K562 (cell line): ENCODE measurements at regions not wholly inside any gene's neighbourhood (a gene's known extent, or its start where the extent isn't known, plus 50 kb on each side); places are given as distances from the start of the nearest gene placed in this dataset.

Experiments
- ERF ChIP-seq: fragments of 450-650 bp; formaldehyde crosslinking; IDR thresholded peaks from 2 replicates; pipeline ENCODE4 v1.4.0; 2020; ENCODE audit warnings: mild to moderate bottlenecking, mixed read lengths
- EWSR1 ChIP-seq: fragments of 450-650 bp; IDR thresholded peaks from 2 replicates; pipeline ENCODE4 v1.6.1; 2018; ENCODE audit warnings: borderline replicate concordance, mild to moderate bottlenecking, low read depth, moderate library complexity; ENCODE audit not compliant: partially characterized antibody
- GMEB1 ChIP-seq: fragments of 250-450 bp; sonication (Bioruptor Pico); IDR thresholded peaks from 2 replicates; pipeline ENCODE4 v1.4.0; 2020; ENCODE audit warnings: mild to moderate bottlenecking
- HDAC1 ChIP-seq, 2 experiments: fragments of 450-650 bp; IDR thresholded peaks; 2 replicates each; pipeline ENCODE4 v1.6.1; 2016 to 2017; ENCODE audit warnings: inconsistent platforms in 1 of 2, mild to moderate bottlenecking in 1 of 2, moderate library complexity in 1 of 2
- HSF4 ChIP-seq: fragments of 250-450 bp; sonication (Bioruptor Pico); IDR thresholded peaks from 2 replicates; pipeline ENCODE4 v2.1.2; 2022; ENCODE audit warnings: mild to moderate bottlenecking, moderate library complexity, borderline replicate concordance
- KLF16 ChIP-seq: IDR thresholded peaks from 2 replicates; pipeline ENCODE4 v1.6.1; 2016; ENCODE audit warnings: antibody characterized with exemption
- NRF1 ChIP-seq, 2 experiments: fragments of 450-650 bp; IDR thresholded peaks in 1 of 2; conservative IDR thresholded peaks in 1 of 2; 2 replicates each; pipeline ENCODE4 v1.6.1; 2014; ENCODE audit warnings: mild to moderate bottlenecking in 2 of 2
- TCF7L2 ChIP-seq: fragments of 150-350 bp; IDR thresholded peaks from 2 replicates; pipeline ENCODE4 v1.6.1; 2016; ENCODE audit warnings: low read depth, mild to moderate bottlenecking, low read length, moderate library complexity
- ZBTB26 ChIP-seq: fragments of 450-650 bp; formaldehyde crosslinking; IDR thresholded peaks from 2 replicates; pipeline ENCODE4 v1.4.0; 2022; ENCODE audit warnings: missing genetic modification characterization
- ZBTB49 ChIP-seq: sonication (generic); formaldehyde crosslinking; IDR thresholded peaks from 2 replicates; pipeline ENCODE4 v1.8.0; 2022; ENCODE audit warnings: missing genetic modification reagents, mild to moderate bottlenecking, borderline replicate concordance
- TF ChIP-seq, protein P1 (sequence below): IDR thresholded peaks from 2 replicates; pipeline ENCODE4 v1.6.1; 2016; ENCODE audit warnings: missing genetic modification characterization, missing compliant biosample characterization
- TF ChIP-seq, protein P2 (sequence below): fragments of 450-650 bp; formaldehyde crosslinking; IDR thresholded peaks from 2 replicates; pipeline ENCODE4 v1.4.0; 2020; ENCODE audit warnings: mild to moderate bottlenecking, moderate library complexity

DNA sequence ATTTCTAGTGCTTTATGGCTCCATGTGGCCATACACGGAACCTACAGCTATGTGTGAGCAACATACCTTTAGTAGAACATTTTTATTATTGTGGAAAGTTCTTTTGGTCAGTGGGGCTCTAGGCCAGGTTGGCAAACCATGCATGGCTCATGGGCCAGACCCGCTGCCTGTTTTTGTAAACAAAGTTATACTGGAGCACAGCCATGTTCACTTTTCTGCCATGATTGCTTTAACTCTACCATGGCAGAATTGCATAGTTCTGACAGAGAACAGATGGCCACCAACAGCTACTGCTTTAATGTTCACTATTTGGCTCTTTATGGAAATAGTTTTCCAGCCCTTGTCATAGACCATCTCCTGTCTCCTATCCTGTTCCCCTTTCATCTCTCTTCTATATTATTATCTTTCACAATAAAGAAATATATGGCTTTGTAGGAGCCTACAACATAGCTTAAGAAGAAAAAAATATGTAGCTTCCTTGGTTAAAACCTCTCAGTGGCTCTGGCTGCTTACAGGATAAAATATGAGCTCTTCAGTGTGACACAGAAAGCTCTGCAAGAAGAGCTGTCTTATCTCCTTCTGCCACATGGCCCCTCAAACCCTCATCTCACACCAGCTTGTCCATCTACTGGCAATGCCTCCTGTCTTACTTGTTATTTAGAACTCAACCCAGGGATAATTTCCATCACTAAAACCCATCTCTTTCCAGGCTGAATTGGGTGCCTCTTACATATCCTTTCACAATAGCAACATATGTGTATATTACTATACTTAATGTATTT lies 54.6 kb upstream of the RWDD3 start (continued):
- TF ChIP-seq HSF4 (CRISPR knock-in tag) (no peak), TCF7L2 (no peak), NRF1 (conservative IDR thresholded peaks at IDR 0.05 in 1 of 2, IDR thresholded peaks at IDR 0.05 in 1 of 2) (no peak), ZBTB49 (CRISPR knock-in tag) (no peak), KLF16 (peak; percentile 81), ERF (no peak), HDAC1 (IDR thresholded peaks at IDR 0.05) (peak; percentile 14 to 94; a peak in 2 of 4 replicates), ZBTB26 (CRISPR knock-in tag) (no peak), GMEB1 (CRISPR knock-in tag) (no peak), EWSR1 (no peak)
- TF ChIP-seq, protein P1, sequence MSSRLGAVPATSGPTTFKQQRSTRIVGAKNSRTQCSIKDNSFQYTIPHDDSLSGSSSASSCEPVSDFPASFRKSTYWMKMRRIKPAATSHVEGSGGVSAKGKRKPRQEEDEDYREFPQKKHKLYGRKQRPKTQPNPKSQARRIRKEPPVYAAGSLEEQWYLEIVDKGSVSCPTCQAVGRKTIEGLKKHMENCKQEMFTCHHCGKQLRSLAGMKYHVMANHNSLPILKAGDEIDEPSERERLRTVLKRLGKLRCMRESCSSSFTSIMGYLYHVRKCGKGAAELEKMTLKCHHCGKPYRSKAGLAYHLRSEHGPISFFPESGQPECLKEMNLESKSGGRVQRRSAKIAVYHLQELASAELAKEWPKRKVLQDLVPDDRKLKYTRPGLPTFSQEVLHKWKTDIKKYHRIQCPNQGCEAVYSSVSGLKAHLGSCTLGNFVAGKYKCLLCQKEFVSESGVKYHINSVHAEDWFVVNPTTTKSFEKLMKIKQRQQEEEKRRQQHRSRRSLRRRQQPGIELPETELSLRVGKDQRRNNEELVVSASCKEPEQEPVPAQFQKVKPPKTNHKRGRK (tag), result no peak
- TF ChIP-seq, protein P2, sequence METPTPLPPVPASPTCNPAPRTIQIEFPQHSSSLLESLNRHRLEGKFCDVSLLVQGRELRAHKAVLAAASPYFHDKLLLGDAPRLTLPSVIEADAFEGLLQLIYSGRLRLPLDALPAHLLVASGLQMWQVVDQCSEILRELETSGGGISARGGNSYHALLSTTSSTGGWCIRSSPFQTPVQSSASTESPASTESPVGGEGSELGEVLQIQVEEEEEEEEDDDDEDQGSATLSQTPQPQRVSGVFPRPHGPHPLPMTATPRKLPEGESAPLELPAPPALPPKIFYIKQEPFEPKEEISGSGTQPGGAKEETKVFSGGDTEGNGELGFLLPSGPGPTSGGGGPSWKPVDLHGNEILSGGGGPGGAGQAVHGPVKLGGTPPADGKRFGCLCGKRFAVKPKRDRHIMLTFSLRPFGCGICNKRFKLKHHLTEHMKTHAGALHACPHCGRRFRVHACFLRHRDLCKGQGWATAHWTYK (CRISPR knock-in tag), result no peak
